Liver (tissue), 8 donors: ENCODE measurements at regions not wholly inside any gene's neighbourhood (a gene's known extent, or its start where the extent isn't known, plus 50 kb on each side); places are given as distances from the start of the nearest gene placed in this dataset.

Experiments
- DNase-seq: peaks from one replicate; pipeline ENCODE4 v3.0.0-alpha.2; 2017; ENCODE audit warnings: low spot score
- H3K27ac ChIP-seq, 2 donors: one replicate each; pipeline ENCODE4 v1.7.0; 2013; ENCODE audit warnings: inconsistent platforms in 2 of 2, low read length in 2 of 2, control low read depth in 1 of 2, low read depth in 1 of 2, mild to moderate bottlenecking in 1 of 2
- H3K27me3 ChIP-seq, 4 donors: one replicate each; pipeline versions ENCODE4 v1.6.1 to v1.7.0; 2013; ENCODE audit warnings: low read length in 3 of 4, inconsistent platforms in 1 of 4, mild to moderate bottlenecking in 1 of 4, moderate library complexity in 1 of 4; ENCODE audit not compliant: control insufficient read depth in 4 of 4, insufficient read depth in 4 of 4
- H3K36me3 ChIP-seq, 4 donors: one replicate each; pipeline versions ENCODE4 v1.6.1 to v1.7.0; 2013; ENCODE audit warnings: low read length in 3 of 4, mild to moderate bottlenecking in 3 of 4, low read depth in 1 of 4, moderate library complexity in 1 of 4; ENCODE audit not compliant: control insufficient read depth in 4 of 4, insufficient read depth in 3 of 4
- H3K4me1 ChIP-seq, 4 donors: one replicate each; pipeline versions ENCODE4 v1.6.1 to v1.7.0; 2013; ENCODE audit warnings: low read length in 3 of 4, mild to moderate bottlenecking in 3 of 4, moderate library complexity in 1 of 4; ENCODE audit not compliant: control insufficient read depth in 4 of 4, insufficient read depth in 4 of 4
- H3K4me3 ChIP-seq, 3 donors: one replicate each; pipeline versions ENCODE4 v1.6.1 to v1.7.0; 2013; ENCODE audit warnings: low read length in 3 of 3, control low read depth in 1 of 3, low read depth in 1 of 3, mild to moderate bottlenecking in 1 of 3
- H3K9ac ChIP-seq, 2 donors: one replicate each; pipeline ENCODE4 v1.7.0; 2013; ENCODE audit warnings: low read length in 2 of 2, mild to moderate bottlenecking in 2 of 2, moderate library complexity in 2 of 2, control low read depth in 1 of 2, low read depth in 1 of 2
- H3K9me3 ChIP-seq, 4 donors: one replicate each; pipeline versions ENCODE4 v1.6.1 to v1.7.0; 2013; ENCODE audit warnings: low read length in 3 of 4; ENCODE audit not compliant: control insufficient read depth in 4 of 4
- ATF3 ChIP-seq: IDR thresholded peaks from 2 replicates; pipeline ENCODE4 v1.6.1; 2016; ENCODE audit warnings: antibody characterized with exemption
- CTCF ChIP-seq: fragments of 150-350 bp; IDR thresholded peaks from 2 replicates; pipeline ENCODE4 v1.5.1; 2017; ENCODE audit warnings: improper control_type of control experiment, low read depth, low read length; ENCODE audit not compliant: missing input control
- EGR1 ChIP-seq, 2 donors: IDR thresholded peaks; 2 replicates each; pipeline ENCODE4 v1.6.1; 2016 to 2018; ENCODE audit warnings: antibody characterized with exemption in 2 of 2, low read depth in 2 of 2
- FOXA1 ChIP-seq: IDR thresholded peaks from 2 replicates; pipeline ENCODE4 v1.6.1; 2016; ENCODE audit warnings: antibody characterized with exemption
- FOXA2 ChIP-seq: IDR thresholded peaks from 2 replicates; pipeline ENCODE4 v1.6.1; 2016; ENCODE audit warnings: antibody characterized with exemption
- GABPA ChIP-seq, 2 donors: IDR thresholded peaks in 1 of 2; conservative IDR thresholded peaks in 1 of 2; 2 replicates each; pipeline ENCODE4 v1.6.1; 2016; ENCODE audit warnings: antibody characterized with exemption in 2 of 2, mild to moderate bottlenecking in 1 of 2, moderate library complexity in 1 of 2
- HNF4G ChIP-seq: IDR thresholded peaks from 2 replicates; pipeline ENCODE4 v1.6.1; 2016; ENCODE audit warnings: antibody characterized with exemption
- JUND ChIP-seq, 2 donors: IDR thresholded peaks; 2 replicates each; pipeline ENCODE4 v1.6.1; 2016; ENCODE audit warnings: antibody characterized with exemption in 2 of 2
- MAX ChIP-seq: IDR thresholded peaks from 2 replicates; pipeline ENCODE4 v1.6.1; 2016; ENCODE audit warnings: antibody characterized with exemption
- NR2F2 ChIP-seq: IDR thresholded peaks from 2 replicates; pipeline ENCODE4 v1.6.1; 2016; ENCODE audit warnings: antibody characterized with exemption
- RAD21 ChIP-seq, 2 donors: IDR thresholded peaks; 2 replicates each; pipeline ENCODE4 v1.6.1; 2016; ENCODE audit warnings: antibody characterized with exemption in 2 of 2, mild to moderate bottlenecking in 2 of 2
- REST ChIP-seq: IDR thresholded peaks from 2 replicates; pipeline ENCODE4 v1.6.1; 2016; ENCODE audit warnings: antibody characterized with exemption, mild to moderate bottlenecking
- RXRA ChIP-seq, 2 donors: IDR thresholded peaks; 2 replicates each; pipeline ENCODE4 v1.6.1; 2017 to 2018; ENCODE audit warnings: antibody characterized with exemption in 2 of 2, mild to moderate bottlenecking in 1 of 2
- SP1 ChIP-seq: IDR thresholded peaks from 2 replicates; pipeline ENCODE4 v1.6.1; 2018; ENCODE audit warnings: antibody characterized with exemption, mild to moderate bottlenecking
- TAF1 ChIP-seq: conservative IDR thresholded peaks from 2 replicates; pipeline ENCODE4 v1.6.1; 2016; ENCODE audit warnings: antibody characterized with exemption, mild to moderate bottlenecking
- YY1 ChIP-seq: IDR thresholded peaks from 2 replicates; pipeline ENCODE4 v1.6.1; 2016; ENCODE audit warnings: antibody characterized with exemption, mild to moderate bottlenecking
- ZBTB33 ChIP-seq: IDR thresholded peaks from 2 replicates; pipeline ENCODE4 v1.6.1; 2016; ENCODE audit warnings: antibody characterized with exemption
- WGBS: extraction: QIAGEN DNeasy Blood & Tissue Kit; methylation state at CpG from one replicate; pipeline ENCODE4 v1.1.7; 2013; 5-methylcytosine and 5-hydroxymethylcytosine counted together
- donor health status: healthy.
- donor health status: healthy.
- donor health status: healthy.
- donor health status: healthy.
- donor health status: healthy.

- Histone ChIP-seq H3K4me1 (no peaks in the 10 kb centered on the region), H3K27me3 (no peaks in the 10 kb centered on the region), H3K4me3 (no peak overlapping the region), H3K27ac (no peak overlapping the region), H3K36me3 (no peaks in the 10 kb centered on the region), H3K9me3 (no peaks in the 10 kb centered on the region), H3K9ac (no peak overlapping the region)
- WGBS = 82% methylated on average over 2 of the region's 2 CpGs
- no peak for DNase-seq
- TF ChIP-seq JUND (IDR thresholded peaks at IDR 0.05) = no peak
- no peak for TF ChIP-seq FOXA1
- no peak for TF ChIP-seq CTCF
- TF ChIP-seq YY1 = no peak
- no peak for TF ChIP-seq NR2F2
- TF ChIP-seq RAD21 (IDR thresholded peaks at IDR 0.05) = no peak
- TF ChIP-seq MAX = no peak
- TF ChIP-seq FOXA2 = no peak
- TF ChIP-seq SP1 = no peak
- TF ChIP-seq TAF1 = no peak
- TF ChIP-seq EGR1 (IDR thresholded peaks at IDR 0.05; ENCODE audit: low read depth in 2 of 2) = no peak
- no peak for TF ChIP-seq REST
- no peak for TF ChIP-seq HNF4G
- no peak for TF ChIP-seq GABPA (IDR thresholded peaks at IDR 0.05 in 1 of 2, conservative IDR thresholded peaks at IDR 0.05 in 1 of 2)
- TF ChIP-seq ATF3 = no peak
These were observed 903.4 kb downstream of the TECRL start for GRCh38 chr4:63505714-63506460.

- Histone ChIP-seq H3K9ac (no peak overlapping the region), H3K27me3 (no peaks in the 10 kb centered on the region), H3K27ac (no peak overlapping the region), H3K4me3 (no peak overlapping the region), H3K4me1 (no peaks in the 10 kb centered on the region), H3K9me3 (peaks cover 0 to 5% (median 0%) of the 10 kb centered on the region in 4 donors), H3K36me3 (no peaks in the 10 kb centered on the region)
- no peak for DNase-seq
- TF ChIP-seq JUND (IDR thresholded peaks at IDR 0.05) (no peak), CTCF (no peak), RXRA (IDR thresholded peaks at IDR 0.05) (no peak), FOXA1 (no peak), GABPA (IDR thresholded peaks at IDR 0.05 in 1 of 2, conservative IDR thresholded peaks at IDR 0.05 in 1 of 2) (no peak), RAD21 (IDR thresholded peaks at IDR 0.05) (no peak), HNF4G (no peak), ZBTB33 (no peak)
These were observed 916.0 kb downstream of the TECRL start for GRCh38 chr4:63493265-63493664.
